Ovary (tissue), 7 donors: ENCODE measurements at regions not wholly inside any gene's neighbourhood (a gene's known extent, or its start where the extent isn't known, plus 50 kb on each side); places are given as distances from the start of the nearest gene placed in this dataset.

Experiments
- DNase-seq, 5 donors: peaks; one replicate each; pipeline ENCODE4 v3.0.0-alpha.2; 2019 to 2020
- H3K27ac ChIP-seq, 2 donors: fragments of 200-600 bp; one replicate each; pipeline versions ENCODE4 v1.5.1 to v1.8.0; 2019 to 2022
- H3K27me3 ChIP-seq: fragments of 200-600 bp; one replicate; pipeline ENCODE4 v1.8.0; 2022
- H3K36me3 ChIP-seq: fragments of 200-600 bp; sonication (generic); one replicate; pipeline ENCODE4 v1.5.1; 2019
- H3K4me1 ChIP-seq: one replicate; pipeline ENCODE4 v1.8.1; 2013; ENCODE audit warnings: mild to moderate bottlenecking, moderate library complexity; ENCODE audit not compliant: insufficient read depth
- H3K4me3 ChIP-seq: fragments of 200-600 bp; sonication (generic); one replicate; pipeline ENCODE4 v1.5.1; 2017
- H3K9me3 ChIP-seq, 2 donors: fragments of 200-600 bp in 1 of 2; sonication (generic) in 1 of 2; one replicate each; pipeline versions ENCODE4 v1.5.1 to v1.8.1; 2013 to 2019; ENCODE audit warnings: mild to moderate bottlenecking in 1 of 2, moderate library complexity in 1 of 2
- EP300 ChIP-seq: sonication (generic); formaldehyde crosslinking; IDR thresholded peaks from one replicate; pipeline ENCODE4 v1.6.1; 2017; ENCODE audit warnings: antibody characterized with exemption
- POLR2A ChIP-seq: fragments of 450-650 bp; IDR thresholded peaks from one replicate; pipeline ENCODE4 v1.6.1; 2017; ENCODE audit warnings: antibody characterized with exemption, mild to moderate bottlenecking, moderate library complexity
- WGBS, 3 donors: extraction: QIAGEN DNeasy Blood & Tissue Kit in 1 of 3; methylation state at CpG; one replicate each; pipeline versions ENCODE4 v1.1.5 to v1.1.7; 2013 to 2017; 5-methylcytosine and 5-hydroxymethylcytosine counted together
- intact Hi-C, 4 donors: fragments of 100-400 bp; cut with DNase I; formaldehyde crosslinking; loops; one replicate each; pipeline versions ENCODE4 v1.11.0 to v1.15.1; 2022 to 2023
- TF ChIP-seq, protein P1 (sequence below), 3 donors: fragments of 450-650 bp in 2 of 3; fragments of 200-600 bp in 1 of 3; IDR thresholded peaks; one replicate each; pipeline versions ENCODE4 v1.5.1 to v1.8.0; 2016 to 2022; ENCODE audit warnings: antibody characterized with exemption in 3 of 3, mild to moderate bottlenecking in 1 of 3
- donor health status: DM: no; HTN: no; CAD: no; lungs with moderate emphysema.
- donor health status: DM: no; HTN: no; CAD: no.
- donor health status: Bipolar disorder and iron deficiency.
- donor health status: DM: no; HTN: no; CAD: no.
- donor health status: DM: yes; HTN: yes; CAD: no.

DNA sequence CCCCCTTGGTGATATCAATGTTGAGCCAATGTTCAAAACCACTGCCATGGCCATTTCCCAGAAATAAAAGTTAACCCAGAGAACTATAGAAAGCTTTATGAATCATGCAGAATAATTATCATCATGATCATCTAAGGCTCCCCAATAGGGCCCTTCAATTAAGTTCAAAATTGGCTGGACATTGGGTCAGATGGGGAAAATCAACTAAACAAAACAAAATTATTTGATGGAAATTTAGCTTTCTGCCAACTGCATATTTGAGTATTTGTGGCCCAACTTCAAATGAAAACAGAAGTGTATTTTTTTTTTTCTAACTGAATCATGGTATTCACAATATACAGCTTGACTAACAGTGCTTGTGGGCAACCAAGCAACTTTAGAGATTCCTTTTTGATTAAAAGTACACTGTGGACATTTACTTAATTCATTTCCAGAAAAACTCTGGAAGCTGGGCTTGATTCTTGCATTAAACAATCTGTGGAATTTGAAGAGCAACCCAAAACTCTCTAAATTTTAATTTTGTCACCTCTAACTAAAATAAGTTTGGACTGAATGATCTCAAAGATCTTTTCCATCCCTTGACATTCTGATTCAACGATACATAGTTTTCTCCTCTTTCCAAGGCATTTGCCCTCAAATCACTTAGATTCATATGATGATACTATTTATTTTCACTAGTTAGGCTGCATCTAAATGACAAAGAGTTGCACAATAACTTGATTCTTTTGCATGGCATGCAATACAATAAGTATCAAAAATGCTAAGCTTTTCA, 203.2 kb downstream of the AHR start:
- 64 to 86% (median 79%) methylated on average over 1 of the region's 1 CpG for WGBS, 3 donors
- no peak overlapping the region for H3K27ac ChIP-seq

DNA sequence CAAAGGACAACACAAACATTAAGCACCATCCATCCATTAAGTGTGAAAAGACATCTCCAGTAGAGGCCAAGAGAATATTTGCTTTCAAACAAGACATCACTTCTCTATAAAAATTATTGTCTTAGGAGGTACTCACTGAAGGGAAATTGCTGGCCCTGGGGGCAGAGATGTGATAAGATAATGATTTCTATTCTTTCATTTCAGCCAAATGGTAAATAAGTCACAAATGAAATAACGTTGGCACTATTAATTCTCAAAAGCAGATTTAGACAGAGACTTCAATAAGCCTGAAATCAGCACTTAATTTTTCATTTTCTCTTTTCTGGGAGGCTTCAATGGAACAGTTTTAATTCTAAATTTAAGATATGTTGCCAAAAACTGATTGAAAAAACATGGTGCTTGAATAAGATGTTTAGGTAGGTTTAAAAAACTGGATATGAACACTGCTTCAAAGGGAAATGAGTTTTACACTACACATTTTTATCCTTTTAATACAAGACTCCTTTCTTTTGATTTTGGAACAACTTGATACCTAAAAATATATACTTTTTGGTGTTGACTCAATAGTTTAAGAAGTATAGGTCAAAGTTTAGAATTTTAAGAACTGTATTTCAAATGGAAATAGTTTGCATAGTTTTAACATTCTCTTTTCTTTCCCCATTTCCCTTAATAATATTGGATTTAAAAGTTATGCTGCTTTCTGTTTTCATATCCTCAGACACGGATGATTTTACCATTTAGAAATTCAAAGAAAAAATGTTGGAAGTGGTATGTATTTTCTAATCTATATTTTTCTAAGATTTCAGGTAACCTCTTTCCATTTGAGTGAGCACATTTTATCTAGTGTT, 204.0 kb downstream of the AHR start:
- Histone ChIP-seq H3K27ac (peak overlapping the region in 1 of 2 donors; percentile 5), H3K4me3 (no peak overlapping the region), H3K36me3 (no peaks in the 10 kb centered on the region), H3K9me3 (no peaks in the 10 kb centered on the region), H3K4me1 (no peaks in the 10 kb centered on the region), H3K27me3 (no peaks in the 10 kb centered on the region)
- no peak for DNase-seq
- 15 to 25% (median 23%) methylated on average over 2 of the region's 2 CpGs for WGBS, 3 donors
- intact Hi-C loops = no loop called here
- no peak for TF ChIP-seq POLR2A
- TF ChIP-seq, protein P1, sequence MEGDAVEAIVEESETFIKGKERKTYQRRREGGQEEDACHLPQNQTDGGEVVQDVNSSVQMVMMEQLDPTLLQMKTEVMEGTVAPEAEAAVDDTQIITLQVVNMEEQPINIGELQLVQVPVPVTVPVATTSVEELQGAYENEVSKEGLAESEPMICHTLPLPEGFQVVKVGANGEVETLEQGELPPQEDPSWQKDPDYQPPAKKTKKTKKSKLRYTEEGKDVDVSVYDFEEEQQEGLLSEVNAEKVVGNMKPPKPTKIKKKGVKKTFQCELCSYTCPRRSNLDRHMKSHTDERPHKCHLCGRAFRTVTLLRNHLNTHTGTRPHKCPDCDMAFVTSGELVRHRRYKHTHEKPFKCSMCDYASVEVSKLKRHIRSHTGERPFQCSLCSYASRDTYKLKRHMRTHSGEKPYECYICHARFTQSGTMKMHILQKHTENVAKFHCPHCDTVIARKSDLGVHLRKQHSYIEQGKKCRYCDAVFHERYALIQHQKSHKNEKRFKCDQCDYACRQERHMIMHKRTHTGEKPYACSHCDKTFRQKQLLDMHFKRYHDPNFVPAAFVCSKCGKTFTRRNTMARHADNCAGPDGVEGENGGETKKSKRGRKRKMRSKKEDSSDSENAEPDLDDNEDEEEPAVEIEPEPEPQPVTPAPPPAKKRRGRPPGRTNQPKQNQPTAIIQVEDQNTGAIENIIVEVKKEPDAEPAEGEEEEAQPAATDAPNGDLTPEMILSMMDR (IDR thresholded peaks at IDR 0.05) = no peak
- TF ChIP-seq EP300 = no peak

More for the DNA sequence above, 203.2 kb downstream of the AHR start:
- Histone ChIP-seq H3K4me1 (no peaks in the 10 kb centered on the region), H3K36me3 (no peaks in the 10 kb centered on the region), H3K27me3 (no peaks in the 10 kb centered on the region), H3K9me3 (no peaks in the 10 kb centered on the region), H3K4me3 (no peak overlapping the region)
- DNase-seq = no peak
- intact Hi-C loops = no loop called here
- no peak for TF ChIP-seq POLR2A
- TF ChIP-seq EP300 = no peak
- TF ChIP-seq, protein P1 (IDR thresholded peaks at IDR 0.05) = no peak

DNA sequence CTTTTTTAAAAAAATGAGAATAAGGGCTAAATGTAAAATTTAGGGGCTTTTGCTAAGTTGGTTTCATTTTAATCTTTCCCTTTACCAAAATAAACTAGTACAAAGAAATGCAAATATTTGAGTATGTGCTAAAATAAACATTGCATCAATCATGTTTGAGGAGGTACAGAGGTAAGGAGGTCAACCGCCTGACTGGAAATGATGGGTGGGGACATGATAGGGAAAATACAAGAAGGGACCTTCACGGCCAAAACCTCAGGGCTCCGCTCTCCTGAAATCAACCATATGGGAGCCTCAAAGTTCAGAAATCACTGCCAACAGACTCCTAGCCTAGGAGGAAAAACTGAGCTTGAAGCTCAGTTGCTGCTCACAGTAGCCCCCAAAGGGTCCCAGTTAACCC, 207.6 kb downstream of the AHR start:
- TF ChIP-seq POLR2A (no peak), EP300 (no peak)
- TF ChIP-seq, protein P1 (IDR thresholded peaks at IDR 0.05) = no peak
- Histone ChIP-seq H3K27me3 (no peaks in the 10 kb centered on the region), H3K4me1 (no peaks in the 10 kb centered on the region), H3K4me3 (no peak overlapping the region), H3K27ac (peak overlapping the region in 1 of 2 donors; percentile 11), H3K9me3 (no peaks in the 10 kb centered on the region), H3K36me3 (no peaks in the 10 kb centered on the region)
- intact Hi-C loops = no loop called here
- DNase-seq = no peak
- WGBS, 3 donors = 9 to 16% (median 12%) methylated on average over 3 of the region's 3 CpGs

DNA sequence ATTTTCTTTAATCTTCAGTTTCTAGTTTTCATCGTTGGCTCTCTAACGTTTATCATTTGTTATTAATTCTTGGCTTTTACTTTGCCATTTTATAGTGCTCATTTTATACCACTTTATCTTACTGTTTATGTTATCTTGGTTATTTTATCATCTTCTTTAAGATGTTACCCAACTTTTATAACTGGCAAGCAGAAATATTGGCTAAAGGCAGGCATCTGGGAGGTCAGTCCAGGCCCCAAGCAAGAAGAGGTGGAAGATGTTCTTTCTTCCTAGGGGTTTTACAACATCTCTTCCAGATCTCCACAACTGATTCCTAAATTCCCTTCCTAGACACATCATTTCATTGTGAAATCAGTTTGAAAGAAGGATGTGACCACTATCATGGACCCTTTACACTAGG, 208.1 kb downstream of the AHR start:
- DNase-seq = no peak
- no peaks in the 10 kb centered on the region for H3K36me3 ChIP-seq
- no peaks in the 10 kb centered on the region for H3K27me3 ChIP-seq
- intact Hi-C loops = no loop called here
- no peak overlapping the region for H3K27ac ChIP-seq
- TF ChIP-seq, protein P1 (IDR thresholded peaks at IDR 0.05) = no peak
- TF ChIP-seq EP300 (no peak), POLR2A (no peak)
- no peaks in the 10 kb centered on the region for H3K9me3 ChIP-seq
- H3K4me3 ChIP-seq = no peak overlapping the region
- WGBS, 3 donors = 10 to 29% (median 21%) methylated on average over 2 of the region's 2 CpGs
- no peaks in the 10 kb centered on the region for H3K4me1 ChIP-seq
